Upper lobe of right lung (tissue), 1 donor: ENCODE measurements at regions not wholly inside any gene's neighbourhood (a gene's known extent, or its start where the extent isn't known, plus 50 kb on each side); places are given as distances from the start of the nearest gene placed in this dataset.

ENCODE experiments used
- ATAC-seq: fragments of 200-7000 bp; cut with Tn5 transposase; one replicate; pipeline ENCODE4 v1.9.1; 2020; ENCODE audit warnings: mild to moderate bottlenecking, moderate library complexity
- DNase-seq: peaks from one replicate; pipeline ENCODE4 v3.0.0-alpha.2; 2020
- H3K27ac ChIP-seq: fragments of 200-600 bp; one replicate; pipeline ENCODE4 v1.8.0; 2022
- H3K27me3 ChIP-seq: fragments of 200-600 bp; one replicate; pipeline ENCODE4 v1.8.0; 2022; ENCODE audit warnings: mild to moderate bottlenecking
- H3K36me3 ChIP-seq: fragments of 200-600 bp; one replicate; pipeline ENCODE4 v1.8.0; 2022
- H3K4me1 ChIP-seq: fragments of 200-600 bp; one replicate; pipeline ENCODE4 v1.8.0; 2022
- H3K4me3 ChIP-seq: fragments of 200-600 bp; one replicate; pipeline ENCODE4 v1.8.0; 2022; ENCODE audit warnings: mild to moderate bottlenecking
- H3K9me3 ChIP-seq: fragments of 200-600 bp; one replicate; pipeline ENCODE4 v1.8.0; 2022
- intact Hi-C: fragments of 100-400 bp; cut with DNase I; formaldehyde crosslinking; loops from one replicate; pipeline ENCODE4 v1.11.0; 2022
- TF ChIP-seq, protein P1 (sequence below): fragments of 200-600 bp; IDR thresholded peaks from one replicate; pipeline ENCODE4 v1.8.0; 2022; ENCODE audit warnings: antibody characterized with exemption
- donor health status: DM: no; HTN: yes; CAD: no; lungs with severe emphysema.

DNA sequence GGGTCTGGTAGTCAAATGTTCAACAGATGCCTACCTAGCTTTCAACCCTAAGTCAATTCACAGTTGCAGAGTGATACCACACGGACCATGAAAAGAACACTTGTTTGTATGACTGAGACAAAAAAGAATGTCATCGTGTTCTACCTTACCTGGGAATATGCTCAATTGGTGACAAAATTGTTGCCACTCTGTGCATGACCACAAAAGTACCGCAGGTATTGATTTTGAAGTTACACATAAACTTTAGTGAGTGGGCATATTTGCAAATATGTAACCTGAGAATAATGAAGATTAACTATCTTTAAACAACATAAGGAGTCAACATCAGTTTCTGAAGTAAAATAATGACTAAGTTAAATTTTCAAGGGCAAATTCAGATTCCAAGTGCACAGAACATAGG lies 53.4 kb upstream of the SNRPN start:
- H3K9me3 ChIP-seq = no peaks in the 10 kb centered on the region
- no peaks in the 10 kb centered on the region for H3K4me1 ChIP-seq
- intact Hi-C loops = no loop called here
- H3K4me3 ChIP-seq = no peak overlapping the region
- DNase-seq (no peak), ATAC-seq (no peak)
- H3K36me3 ChIP-seq = no peaks in the 10 kb centered on the region
- no peaks in the 10 kb centered on the region for H3K27me3 ChIP-seq
- TF ChIP-seq, protein P1, sequence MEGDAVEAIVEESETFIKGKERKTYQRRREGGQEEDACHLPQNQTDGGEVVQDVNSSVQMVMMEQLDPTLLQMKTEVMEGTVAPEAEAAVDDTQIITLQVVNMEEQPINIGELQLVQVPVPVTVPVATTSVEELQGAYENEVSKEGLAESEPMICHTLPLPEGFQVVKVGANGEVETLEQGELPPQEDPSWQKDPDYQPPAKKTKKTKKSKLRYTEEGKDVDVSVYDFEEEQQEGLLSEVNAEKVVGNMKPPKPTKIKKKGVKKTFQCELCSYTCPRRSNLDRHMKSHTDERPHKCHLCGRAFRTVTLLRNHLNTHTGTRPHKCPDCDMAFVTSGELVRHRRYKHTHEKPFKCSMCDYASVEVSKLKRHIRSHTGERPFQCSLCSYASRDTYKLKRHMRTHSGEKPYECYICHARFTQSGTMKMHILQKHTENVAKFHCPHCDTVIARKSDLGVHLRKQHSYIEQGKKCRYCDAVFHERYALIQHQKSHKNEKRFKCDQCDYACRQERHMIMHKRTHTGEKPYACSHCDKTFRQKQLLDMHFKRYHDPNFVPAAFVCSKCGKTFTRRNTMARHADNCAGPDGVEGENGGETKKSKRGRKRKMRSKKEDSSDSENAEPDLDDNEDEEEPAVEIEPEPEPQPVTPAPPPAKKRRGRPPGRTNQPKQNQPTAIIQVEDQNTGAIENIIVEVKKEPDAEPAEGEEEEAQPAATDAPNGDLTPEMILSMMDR = no peak
- no peak overlapping the region for H3K27ac ChIP-seq
